Testis (tissue), 2 donors: ENCODE measurements at regions not wholly inside any gene's neighbourhood (a gene's known extent, or its start where the extent isn't known, plus 50 kb on each side); places are given as distances from the start of the nearest gene placed in this dataset.

Experiments used
- DNase-seq: peaks from one replicate; pipeline ENCODE4 v3.0.0-alpha.2; 2019
- H3K27ac ChIP-seq, 2 donors: fragments of 200-600 bp; sonication (generic); one replicate each; pipeline ENCODE4 v1.5.1; 2019
- H3K27me3 ChIP-seq: fragments of 200-600 bp; sonication (generic); one replicate; pipeline ENCODE4 v1.5.1; 2019
- H3K36me3 ChIP-seq: fragments of 200-600 bp; sonication (generic); one replicate; pipeline ENCODE4 v1.5.1; 2017; ENCODE audit warnings: low read depth; ENCODE audit errors: missing control alignments
- H3K4me1 ChIP-seq: fragments of 200-600 bp; sonication (generic); one replicate; pipeline ENCODE4 v1.5.1; 2019
- H3K4me3 ChIP-seq, 2 donors: fragments of 200-600 bp; sonication (generic); one replicate each; pipeline ENCODE4 v1.5.1; 2017 to 2019
- H3K9me3 ChIP-seq: fragments of 200-600 bp; sonication (generic); one replicate; pipeline ENCODE4 v1.5.1; 2017
- CTCF ChIP-seq, 3 experiments: fragments of 450-650 bp in 2 of 3; fragments of 200-600 bp in 1 of 3; sonication (generic) in 1 of 3; IDR thresholded peaks; one replicate each; pipeline ENCODE4 v1.5.1; 2016 to 2019; ENCODE audit warnings: antibody characterized with exemption in 3 of 3, mild to moderate bottlenecking in 2 of 3, moderate library complexity in 1 of 3
- POLR2A ChIP-seq: fragments of 450-650 bp; IDR thresholded peaks from one replicate; pipeline ENCODE4 v1.6.1; 2017; ENCODE audit warnings: antibody characterized with exemption, mild to moderate bottlenecking, moderate library complexity
- WGBS, 2 donors: methylation state at CpG; one replicate each; pipeline ENCODE4 v1.1.5; 2018; 5-methylcytosine and 5-hydroxymethylcytosine counted together
- intact Hi-C: fragments of 100-400 bp; cut with DNase I; formaldehyde crosslinking; loops from one replicate; pipeline ENCODE4 v1.15.1; 2023; ENCODE audit warnings: low total_unique reads

- H3K9me3 ChIP-seq, result no peaks in the 10 kb centered on the region
- intact Hi-C loops, result no loop called here
- H3K4me3 ChIP-seq, result no peak overlapping the region
- H3K27me3 ChIP-seq, result no peaks in the 10 kb centered on the region
- H3K36me3 ChIP-seq, result no peaks in the 10 kb centered on the region
- DNase-seq, result no peak
- no peak overlapping the region for H3K27ac ChIP-seq
- no peak for TF ChIP-seq CTCF (IDR thresholded peaks at IDR 0.05)
- no peak for TF ChIP-seq POLR2A
- no peaks in the 10 kb centered on the region for H3K4me1 ChIP-seq
- 63 to 64% methylated on average over 4 of the region's 4 CpGs for WGBS, 2 donors
Measured at GRCh38 chr4:126097155-126097799, 782.5 kb downstream of the FAT4 start.

GRCh38 chr4:126106658-126107057, 791.9 kb downstream of the FAT4 start:
- intact Hi-C loops, result no loop called here
- Histone ChIP-seq H3K27me3 (no peaks in the 10 kb centered on the region), H3K4me1 (no peaks in the 10 kb centered on the region), H3K9me3 (no peaks in the 10 kb centered on the region), H3K36me3 (no peaks in the 10 kb centered on the region), H3K4me3 (peak overlapping the region in 1 of 2 donors; percentile 27), H3K27ac (no peak overlapping the region)
- no peak for DNase-seq
- WGBS, 2 donors, result 68 to 84% methylated on average over 8 of the region's 8 CpGs
- TF ChIP-seq POLR2A, result no peak
- TF ChIP-seq CTCF (IDR thresholded peaks at IDR 0.05), result peak in 1 of 3 experiments; percentile 8

- TF ChIP-seq POLR2A, result no peak
- TF ChIP-seq CTCF (IDR thresholded peaks at IDR 0.05), result no peak
- 72 to 78% methylated on average over 2 of the region's 2 CpGs for WGBS, 2 donors
- Histone ChIP-seq H3K9me3 (no peaks in the 10 kb centered on the region), H3K4me3 (no peak overlapping the region), H3K27ac (no peak overlapping the region), H3K27me3 (no peaks in the 10 kb centered on the region), H3K4me1 (no peaks in the 10 kb centered on the region), H3K36me3 (no peaks in the 10 kb centered on the region)
- intact Hi-C loops, result no loop called here
- DNase-seq, result no peak
Measured at GRCh38 chr4:126109836-126110235, 795.1 kb downstream of the FAT4 start.

- 84 to 90% methylated on average over 1 of the region's 1 CpG for WGBS, 2 donors
- intact Hi-C loops, result no loop called here
- TF ChIP-seq CTCF (IDR thresholded peaks at IDR 0.05) (no peak), POLR2A (no peak)
- Histone ChIP-seq H3K9me3 (no peaks in the 10 kb centered on the region), H3K27me3 (no peaks in the 10 kb centered on the region), H3K27ac (no peak overlapping the region), H3K4me1 (no peaks in the 10 kb centered on the region), H3K4me3 (no peak overlapping the region), H3K36me3 (no peaks in the 10 kb centered on the region)
- DNase-seq, result no peak
Measured at GRCh38 chr4:126113058-126113457, 798.3 kb downstream of the FAT4 start.

- intact Hi-C loops, result no loop called here
- TF ChIP-seq CTCF (IDR thresholded peaks at IDR 0.05) (no peak), POLR2A (no peak)
- Histone ChIP-seq H3K27me3 (no peaks in the 10 kb centered on the region), H3K27ac (no peak overlapping the region), H3K4me3 (no peak overlapping the region), H3K4me1 (no peaks in the 10 kb centered on the region), H3K36me3 (no peaks in the 10 kb centered on the region), H3K9me3 (no peaks in the 10 kb centered on the region)
- no peak for DNase-seq
- WGBS, 2 donors, result 54 to 79% methylated on average over 1 of the region's 1 CpG
Measured at GRCh38 chr4:126123611-126124325, 809.0 kb downstream of the FAT4 start.
